DOHH2 (cell line): ENCODE measurements at regions not wholly inside any gene's neighbourhood (a gene's known extent, or its start where the extent isn't known, plus 50 kb on each side); places are given as distances from the start of the nearest gene placed in this dataset.

Experiments used
- H3F3A ChIP-seq: fragments of 200-600 bp; sonication (generic), shearing (Covaris generic); 2 replicates; pipeline ENCODE4 v1.6.0; 2016; ENCODE audit warnings: antibody characterized with exemption, mild to moderate bottlenecking; ENCODE audit not compliant: control insufficient read depth, insufficient read depth
- H3K27ac ChIP-seq: fragments of 200-600 bp; sonication (generic); 2 replicates; pipeline ENCODE4 v1.5.1; 2014; ENCODE audit warnings: low read depth, mild to moderate bottlenecking, low read length, moderate library complexity
- H3K27me3 ChIP-seq: fragments of 200-600 bp; sonication (generic); 2 replicates; pipeline ENCODE4 v1.6.1; 2014; ENCODE audit warnings: mild to moderate bottlenecking, low read length, mixed read lengths; ENCODE audit not compliant: control insufficient read depth
- H3K36me3 ChIP-seq: fragments of 200-600 bp; sonication (generic); 2 replicates; pipeline ENCODE4 v1.6.1; 2014; ENCODE audit warnings: mild to moderate bottlenecking, low read length, moderate library complexity, mixed read lengths; ENCODE audit not compliant: control insufficient read depth
- H3K4me1 ChIP-seq: fragments of 200-600 bp; sonication (generic); 2 replicates; pipeline ENCODE4 v1.6.1; 2014; ENCODE audit warnings: mild to moderate bottlenecking, low read length, mixed read lengths; ENCODE audit not compliant: control insufficient read depth
- H3K4me2 ChIP-seq: fragments of 200-600 bp; sonication (generic); 2 replicates; pipeline ENCODE4 v1.6.0; 2014; ENCODE audit warnings: mild to moderate bottlenecking, low read length, moderate library complexity
- H3K4me3 ChIP-seq: fragments of 200-600 bp; sonication (generic); 2 replicates; pipeline ENCODE4 v1.5.1; 2014; ENCODE audit warnings: mild to moderate bottlenecking, low read length, mixed read lengths
- H3K79me2 ChIP-seq: fragments of 200-600 bp; sonication (generic); 2 replicates; pipeline ENCODE4 v1.6.1; 2014; ENCODE audit warnings: mild to moderate bottlenecking, low read length, mixed read lengths; ENCODE audit not compliant: control insufficient read depth
- H3K9me2 ChIP-seq: fragments of 200-600 bp; sonication (generic); replicated peaks from 2 replicates; pipeline ENCODE4 v1.6.1; 2014; ENCODE audit warnings: mild to moderate bottlenecking, low read length, mixed read lengths; ENCODE audit not compliant: control insufficient read depth
- H3K9me3 ChIP-seq: fragments of 200-600 bp; sonication (generic); 2 replicates; pipeline ENCODE4 v1.6.1; 2014; ENCODE audit warnings: antibody characterized with exemption, low read length, mixed read lengths; ENCODE audit not compliant: control insufficient read depth, insufficient read depth
- H4K20me1 ChIP-seq: fragments of 200-600 bp; sonication (generic); 2 replicates; pipeline ENCODE4 v1.6.0; 2014; ENCODE audit warnings: low read depth, mild to moderate bottlenecking, antibody characterized with exemption, low read length, moderate library complexity; ENCODE audit not compliant: control insufficient read depth, insufficient read depth
- EZH2phosphoT487 ChIP-seq: fragments of 200-600 bp; sonication (generic); IDR thresholded peaks from 2 replicates; pipeline ENCODE4 v1.6.1; 2017; ENCODE audit warnings: borderline replicate concordance, mild to moderate bottlenecking, antibody characterized with exemption, low read length, moderate library complexity, mixed read lengths
- TF ChIP-seq, protein P1 (sequence below): fragments of 200-600 bp; sonication (generic); IDR thresholded peaks from one replicate; pipeline ENCODE4 v1.5.1; 2014; ENCODE audit warnings: antibody characterized with exemption, mild to moderate bottlenecking, low read depth, low read length; ENCODE audit not compliant: poor library complexity, severe bottlenecking

DNA sequence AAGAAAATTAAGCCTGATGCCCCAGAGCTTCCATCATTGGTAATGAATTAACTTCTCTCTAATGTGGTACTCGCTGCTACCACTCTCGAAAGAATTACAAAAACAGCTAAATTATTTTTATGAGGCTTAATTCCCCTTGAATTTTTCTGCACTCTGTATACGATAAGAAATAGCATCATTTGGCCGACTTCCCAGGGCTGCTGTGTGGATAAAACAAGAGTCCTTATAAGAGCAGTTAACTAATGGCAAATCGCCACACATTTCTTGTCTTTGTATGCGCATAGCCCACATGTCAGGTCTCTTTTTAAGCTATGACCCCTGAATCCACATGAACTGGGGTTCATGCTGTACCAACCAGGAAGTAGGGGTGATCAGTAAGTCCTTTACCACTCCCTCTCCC is 668.4 kb downstream of the TMEM182 start:
- no peaks in the 10 kb centered on the region for H3K9me3 ChIP-seq
- TF ChIP-seq EZH2phosphoT487, result no peak
- TF ChIP-seq, protein P1, sequence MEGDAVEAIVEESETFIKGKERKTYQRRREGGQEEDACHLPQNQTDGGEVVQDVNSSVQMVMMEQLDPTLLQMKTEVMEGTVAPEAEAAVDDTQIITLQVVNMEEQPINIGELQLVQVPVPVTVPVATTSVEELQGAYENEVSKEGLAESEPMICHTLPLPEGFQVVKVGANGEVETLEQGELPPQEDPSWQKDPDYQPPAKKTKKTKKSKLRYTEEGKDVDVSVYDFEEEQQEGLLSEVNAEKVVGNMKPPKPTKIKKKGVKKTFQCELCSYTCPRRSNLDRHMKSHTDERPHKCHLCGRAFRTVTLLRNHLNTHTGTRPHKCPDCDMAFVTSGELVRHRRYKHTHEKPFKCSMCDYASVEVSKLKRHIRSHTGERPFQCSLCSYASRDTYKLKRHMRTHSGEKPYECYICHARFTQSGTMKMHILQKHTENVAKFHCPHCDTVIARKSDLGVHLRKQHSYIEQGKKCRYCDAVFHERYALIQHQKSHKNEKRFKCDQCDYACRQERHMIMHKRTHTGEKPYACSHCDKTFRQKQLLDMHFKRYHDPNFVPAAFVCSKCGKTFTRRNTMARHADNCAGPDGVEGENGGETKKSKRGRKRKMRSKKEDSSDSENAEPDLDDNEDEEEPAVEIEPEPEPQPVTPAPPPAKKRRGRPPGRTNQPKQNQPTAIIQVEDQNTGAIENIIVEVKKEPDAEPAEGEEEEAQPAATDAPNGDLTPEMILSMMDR, result no peak
- H3K4me3 ChIP-seq, result no peak overlapping the region
- H3K4me1 ChIP-seq, result no peaks in the 10 kb centered on the region
- no peaks in the 10 kb centered on the region for H4K20me1 ChIP-seq
- H3K9me2 ChIP-seq, result no peaks in the 10 kb centered on the region
- H3K27me3 ChIP-seq, result no peaks in the 10 kb centered on the region
- no peaks in the 10 kb centered on the region for H3F3A ChIP-seq
- H3K79me2 ChIP-seq, result no peaks in the 10 kb centered on the region
- H3K36me3 ChIP-seq, result no peaks in the 10 kb centered on the region
- H3K27ac ChIP-seq, result no peak overlapping the region
- H3K4me2 ChIP-seq, result no peak overlapping the region

DNA sequence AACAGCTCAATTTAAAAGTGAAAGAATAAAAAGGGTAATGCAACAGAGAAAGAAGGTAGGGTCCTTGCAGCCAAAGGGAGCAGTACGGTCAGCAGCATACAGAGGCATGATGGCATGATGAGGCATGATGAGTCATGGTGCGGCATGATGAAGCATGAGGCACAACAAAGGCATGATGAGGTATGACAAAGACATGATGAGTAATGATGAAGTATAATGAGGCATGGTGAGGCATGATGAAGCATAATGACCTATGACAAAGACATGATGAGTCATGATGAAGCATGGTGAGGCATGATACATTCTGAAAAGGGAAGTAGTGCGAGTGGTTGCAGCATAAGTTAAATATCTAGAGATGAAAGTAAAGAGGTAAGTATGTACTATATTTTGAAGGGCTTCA is 673.2 kb downstream of the TMEM182 start:
- H3K4me2 ChIP-seq, result no peak overlapping the region
- H3K36me3 ChIP-seq, result no peaks in the 10 kb centered on the region
- no peak overlapping the region for H3K4me3 ChIP-seq
- no peaks in the 10 kb centered on the region for H3K79me2 ChIP-seq
- no peaks in the 10 kb centered on the region for H3K9me2 ChIP-seq
- H3K9me3 ChIP-seq, result no peaks in the 10 kb centered on the region
- no peaks in the 10 kb centered on the region for H3K27me3 ChIP-seq
- H3F3A ChIP-seq, result no peaks in the 10 kb centered on the region
- TF ChIP-seq, protein P1, result no peak
- no peak for TF ChIP-seq EZH2phosphoT487
- no peaks in the 10 kb centered on the region for H3K4me1 ChIP-seq
- H3K27ac ChIP-seq, result no peak overlapping the region
- no peaks in the 10 kb centered on the region for H4K20me1 ChIP-seq

DNA sequence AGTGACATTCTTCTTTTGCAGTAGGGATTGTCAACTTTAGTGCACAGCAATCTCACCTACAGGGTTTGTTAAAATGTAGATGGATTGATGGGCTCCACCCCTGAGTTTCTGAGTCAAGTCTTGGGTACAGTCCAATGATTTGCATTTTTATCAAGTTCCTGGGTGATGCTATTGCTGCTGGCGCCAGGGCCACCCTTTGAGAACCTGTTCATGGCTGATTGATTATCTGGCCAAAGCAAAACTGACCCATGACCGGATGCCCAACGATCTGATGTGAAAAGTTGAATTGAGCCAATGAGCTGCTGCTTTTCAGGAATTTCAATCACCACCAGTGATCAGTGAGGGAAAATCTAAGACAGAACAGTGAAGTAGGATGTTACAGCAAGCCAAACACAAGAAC is 675.3 kb downstream of the TMEM182 start:
- H3K9me3 ChIP-seq, result no peaks in the 10 kb centered on the region
- H4K20me1 ChIP-seq, result no peaks in the 10 kb centered on the region
- no peaks in the 10 kb centered on the region for H3F3A ChIP-seq
- H3K27me3 ChIP-seq, result no peaks in the 10 kb centered on the region
- H3K9me2 ChIP-seq, result no peaks in the 10 kb centered on the region
- no peak overlapping the region for H3K4me3 ChIP-seq
- TF ChIP-seq, protein P1, result no peak
- no peak for TF ChIP-seq EZH2phosphoT487
- no peak overlapping the region for H3K4me2 ChIP-seq
- no peak overlapping the region for H3K27ac ChIP-seq
- no peaks in the 10 kb centered on the region for H3K4me1 ChIP-seq
- no peaks in the 10 kb centered on the region for H3K79me2 ChIP-seq
- no peaks in the 10 kb centered on the region for H3K36me3 ChIP-seq

DNA sequence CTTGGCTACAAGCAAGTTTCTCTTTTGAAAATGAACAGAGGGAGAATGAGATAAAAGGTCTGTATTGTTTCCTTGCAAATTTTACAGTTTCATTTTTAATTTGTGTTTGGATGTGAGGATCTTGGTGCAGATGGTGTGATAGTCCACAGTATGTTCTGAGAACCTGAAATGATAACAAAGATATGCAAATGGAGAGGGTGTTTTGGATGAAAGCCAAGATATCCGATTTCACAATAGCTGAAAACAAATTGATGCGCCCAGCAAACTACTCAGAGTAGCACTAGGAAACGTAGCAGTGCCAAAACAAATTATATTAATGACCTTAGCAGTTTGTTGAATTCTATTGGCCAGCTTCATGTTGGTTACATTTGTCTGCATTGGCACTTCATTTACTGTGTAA is 683.5 kb downstream of the TMEM182 start:
- Histone ChIP-seq H3K27ac (no peak overlapping the region), H3K4me3 (no peak overlapping the region), H3K36me3 (no peaks in the 10 kb centered on the region), H3K4me2 (no peak overlapping the region), H3K4me1 (no peaks in the 10 kb centered on the region), H4K20me1 (no peaks in the 10 kb centered on the region), H3K9me2 (no peaks in the 10 kb centered on the region), H3F3A (no peaks in the 10 kb centered on the region), H3K27me3 (no peaks in the 10 kb centered on the region), H3K79me2 (no peaks in the 10 kb centered on the region), H3K9me3 (no peaks in the 10 kb centered on the region)
- no peak for TF ChIP-seq EZH2phosphoT487
- TF ChIP-seq, protein P1, result no peak
